ENCODE measurements at regions not wholly inside any gene's neighbourhood (a gene's known extent, or its start where the extent isn't known, plus 50 kb on each side); places are given as distances from the start of the nearest gene placed in this dataset.
"Not testable (repeated sequence)": the region's sequence is repeated elsewhere in the genome, so short reads cannot be mapped to it uniquely, and the experiment has no call there.

- no peak for DNase-seq
Observed at GRCh38 chr4:181004056-181004455, 1239.1 kb upstream of the TENM3 start.

DNA sequence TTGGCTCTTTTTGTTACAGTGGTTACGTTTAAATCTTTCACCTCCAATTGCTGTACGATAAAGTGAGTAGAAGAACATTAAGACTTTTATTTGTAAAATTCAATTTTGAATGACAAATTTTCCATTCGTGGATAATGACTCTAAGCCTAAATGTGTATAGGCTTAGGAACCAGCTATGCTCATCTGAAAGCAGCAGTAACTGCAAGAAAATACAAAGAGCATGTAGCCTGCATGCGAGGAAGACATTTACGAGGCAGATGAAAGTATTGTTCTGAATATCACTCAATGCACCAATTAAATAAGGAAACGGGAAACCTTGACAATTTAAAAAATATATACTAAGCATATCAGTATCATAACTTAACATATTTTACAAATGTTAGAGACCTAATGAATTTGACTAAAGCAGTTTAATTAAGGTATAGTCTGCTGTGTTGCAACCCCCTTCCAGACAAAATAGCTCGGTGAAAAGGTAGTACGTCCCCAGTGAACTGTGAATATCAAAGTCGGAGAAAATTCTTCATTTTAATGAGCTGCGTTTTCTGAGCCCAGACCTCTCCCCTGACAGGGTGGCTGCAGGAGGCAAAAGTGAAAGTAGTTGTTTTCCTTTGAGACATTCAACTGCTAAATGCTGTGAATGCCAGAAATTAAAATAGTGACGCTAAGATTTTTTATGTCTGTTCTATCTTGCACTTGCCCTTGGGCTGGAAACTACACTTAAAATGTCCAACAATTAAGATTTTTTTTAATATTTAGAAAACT lies 1236.5 kb upstream of the TENM3 start:
- DNase-seq, result no peak

- no peak for DNase-seq
Observed at GRCh38 chr4:181007751-181008150, 1235.5 kb upstream of the TENM3 start.

GRCh38 chr4:181008164-181008563 lies 1235.0 kb upstream of the TENM3 start:
- DNase-seq, result no peak

DNA sequence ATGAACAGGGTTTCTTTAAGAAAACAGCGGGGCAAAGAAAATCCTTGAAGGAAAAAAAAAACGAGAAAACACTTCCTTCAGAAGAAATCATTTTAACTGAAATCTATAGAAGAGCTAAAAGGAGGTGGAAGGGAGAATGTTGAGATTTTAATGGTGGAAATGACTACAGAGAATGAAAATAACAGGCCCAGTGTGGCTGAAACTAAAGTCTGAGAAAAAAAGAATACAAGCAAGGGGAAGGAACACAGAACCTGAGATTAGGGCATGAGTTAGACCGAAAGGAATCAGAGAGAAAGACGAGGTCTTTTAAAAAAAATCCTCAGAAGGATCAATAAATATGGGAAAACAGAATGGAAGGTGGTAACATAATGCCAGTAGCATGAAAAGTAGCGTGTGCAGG lies 1230.0 kb upstream of the TENM3 start:
- no peak for DNase-seq

GRCh38 chr4:181017038-181017437 lies 1226.2 kb upstream of the TENM3 start:
- no peak for DNase-seq

GRCh38 chr4:181018472-181018871 lies 1224.7 kb upstream of the TENM3 start:
- no peak for DNase-seq

DNA sequence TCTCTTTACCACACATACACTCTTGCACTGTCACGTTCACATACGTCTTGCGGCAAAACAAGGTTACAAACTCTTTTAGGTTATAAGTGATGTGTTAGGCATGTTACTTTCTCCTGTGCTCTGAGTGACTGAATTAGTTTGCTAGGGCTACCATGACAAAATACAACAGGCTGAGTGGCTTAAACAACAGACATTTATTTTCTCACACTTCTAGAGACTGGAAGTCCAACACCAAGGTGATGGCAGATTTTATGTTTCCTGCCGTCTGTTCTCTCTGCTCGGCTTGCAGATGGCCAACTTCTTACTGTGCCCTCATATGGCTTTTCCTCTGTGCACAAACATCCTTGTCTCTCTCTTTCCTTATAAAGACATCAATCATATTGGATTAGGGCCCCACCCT lies 1224.3 kb upstream of the TENM3 start:
- DNase-seq, result no peak

GRCh38 chr4:181020456-181020855 lies 1222.7 kb upstream of the TENM3 start:
- DNase-seq, result no peak

- no peak for DNase-seq
Observed at GRCh38 chr4:181021213-181021612, 1222.0 kb upstream of the TENM3 start.

GRCh38 chr4:181030135-181030921 lies 1212.9 kb upstream of the TENM3 start:
- DNase-seq, result not testable (repeated sequence)

GRCh38 chr4:181030961-181031360 lies 1212.2 kb upstream of the TENM3 start:
- no peak for DNase-seq

DNA sequence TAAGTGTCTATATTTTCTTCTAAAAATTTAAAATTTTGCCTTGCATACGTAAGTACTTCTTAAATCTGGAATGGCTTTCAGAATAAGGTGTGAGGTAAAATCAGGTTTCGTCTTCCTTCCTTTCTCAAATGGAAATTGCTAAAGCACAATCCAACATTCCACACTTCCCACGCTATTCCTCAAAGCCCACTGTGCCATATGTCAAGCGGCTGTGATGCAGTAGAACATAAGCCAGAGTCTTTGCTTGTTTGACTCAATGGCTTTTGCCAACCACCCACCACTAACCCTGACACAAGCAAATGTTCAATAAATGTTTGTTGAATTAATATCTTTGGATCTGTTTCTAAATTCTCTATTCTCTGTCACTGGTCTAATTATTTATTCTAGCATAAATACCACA lies 1199.7 kb upstream of the TENM3 start:
- no peak for DNase-seq

DNA sequence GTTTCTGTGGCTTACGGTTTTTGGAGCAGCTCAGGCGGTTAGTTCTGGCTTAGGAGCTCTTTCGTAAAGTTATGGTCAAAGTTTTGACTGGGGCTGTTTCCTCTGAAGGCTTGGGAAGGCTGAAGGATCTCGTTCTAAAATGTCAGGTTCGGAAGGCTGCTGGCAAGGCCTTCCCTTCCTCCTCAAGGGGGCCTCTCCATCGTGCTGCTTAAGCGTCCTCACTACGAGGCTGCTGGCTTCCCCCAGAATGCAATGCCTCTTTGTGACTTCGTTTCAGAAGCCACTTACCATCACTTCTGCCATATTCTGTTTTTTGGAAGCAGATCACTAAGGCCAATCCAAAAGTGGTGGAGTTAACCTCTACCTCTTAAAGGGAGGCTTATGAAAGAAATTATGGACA lies 1196.4 kb upstream of the TENM3 start:
- DNase-seq, result no peak

- DNase-seq, result no peak
Observed at GRCh38 chr4:181051931-181052330, 1191.3 kb upstream of the TENM3 start.

GRCh38 chr4:181061787-181062186 lies 1181.4 kb upstream of the TENM3 start:
- no peak for DNase-seq

DNA sequence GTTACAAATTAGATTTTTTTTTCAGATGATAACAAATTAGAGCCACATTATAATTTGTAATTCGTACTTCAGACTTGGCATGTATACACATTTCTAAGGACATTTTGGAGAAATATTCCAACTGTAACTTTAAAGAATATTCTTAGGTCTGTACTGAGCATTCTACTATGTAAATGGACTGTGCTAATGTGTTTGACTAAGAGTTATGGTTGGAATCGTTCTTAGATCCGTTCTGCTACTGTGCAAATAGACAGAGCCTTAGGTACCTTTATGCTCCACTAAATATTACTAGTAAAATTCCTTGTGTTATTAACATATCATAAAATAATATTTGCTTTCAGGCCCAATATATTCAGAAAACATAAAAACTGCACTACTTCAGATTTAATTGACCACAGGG lies 1180.0 kb upstream of the TENM3 start:
- DNase-seq, result no peak

GRCh38 chr4:181077341-181077740 lies 1165.9 kb upstream of the TENM3 start:
- DNase-seq, result no peak

DNA sequence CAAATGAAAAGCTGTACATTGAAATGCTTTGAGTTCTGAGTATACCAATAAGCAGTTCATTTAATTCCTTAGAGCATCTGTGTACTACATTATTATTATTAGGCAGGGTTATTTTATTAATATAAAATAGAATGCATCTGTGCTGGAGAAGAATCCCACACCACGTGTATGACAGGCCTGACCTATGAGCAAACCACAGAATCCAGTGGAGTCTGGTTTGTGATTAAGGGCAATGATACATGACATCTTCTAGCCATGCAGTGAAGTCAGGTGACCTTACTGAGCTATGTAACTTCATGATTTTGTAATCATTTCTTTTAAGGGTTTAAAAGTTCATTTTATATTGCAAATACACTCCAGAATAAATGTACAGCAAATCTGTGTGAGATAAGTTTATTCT lies 1165.0 kb upstream of the TENM3 start:
- no peak for DNase-seq

DNA sequence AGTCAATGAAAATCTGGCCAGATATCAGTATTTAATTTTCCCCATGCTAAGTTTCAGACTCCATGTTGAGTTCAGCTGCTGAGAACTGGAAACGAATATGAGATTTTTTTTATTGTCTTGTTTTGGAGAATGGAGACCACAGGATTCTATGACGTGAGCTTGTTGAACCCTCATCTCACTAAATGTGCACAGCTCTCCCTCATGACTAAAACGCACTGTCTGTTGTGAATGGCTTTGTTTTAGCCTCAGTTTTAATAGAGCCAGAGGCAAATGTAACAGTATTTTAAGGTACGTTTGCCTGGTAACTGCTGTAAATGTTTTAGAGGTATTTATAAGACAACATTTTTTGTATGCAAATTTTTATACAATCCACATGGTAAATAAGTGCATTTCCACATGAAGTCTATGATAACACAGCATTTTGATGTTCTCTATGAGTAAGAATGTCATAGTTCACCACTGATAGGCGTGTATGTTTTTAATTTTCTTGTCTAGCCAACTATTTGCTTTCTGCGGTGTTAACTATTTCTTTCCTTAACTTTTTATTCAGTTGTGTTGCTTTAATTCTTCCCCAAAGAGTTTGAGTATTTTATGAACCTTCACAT lies 1159.3 kb upstream of the TENM3 start:
- DNase-seq, result no peak

- DNase-seq, result no peak
Observed at GRCh38 chr4:181085557-181085956, 1157.6 kb upstream of the TENM3 start.

- no peak for DNase-seq
Observed at GRCh38 chr4:181105487-181105886, 1137.7 kb upstream of the TENM3 start.

GRCh38 chr4:181106398-181106797 lies 1136.8 kb upstream of the TENM3 start:
- no peak for DNase-seq

GRCh38 chr4:181108237-181108636 lies 1135.0 kb upstream of the TENM3 start:
- DNase-seq, result no peak
